ENCODE measurements at regions not wholly inside any gene's neighbourhood (a gene's known extent, or its start where the extent isn't known, plus 50 kb on each side); places are given as distances from the start of the nearest gene placed in this dataset.
"Not testable (repeated sequence)": the region's sequence is repeated elsewhere in the genome, so short reads cannot be mapped to it uniquely, and the experiment has no call there.

DNA sequence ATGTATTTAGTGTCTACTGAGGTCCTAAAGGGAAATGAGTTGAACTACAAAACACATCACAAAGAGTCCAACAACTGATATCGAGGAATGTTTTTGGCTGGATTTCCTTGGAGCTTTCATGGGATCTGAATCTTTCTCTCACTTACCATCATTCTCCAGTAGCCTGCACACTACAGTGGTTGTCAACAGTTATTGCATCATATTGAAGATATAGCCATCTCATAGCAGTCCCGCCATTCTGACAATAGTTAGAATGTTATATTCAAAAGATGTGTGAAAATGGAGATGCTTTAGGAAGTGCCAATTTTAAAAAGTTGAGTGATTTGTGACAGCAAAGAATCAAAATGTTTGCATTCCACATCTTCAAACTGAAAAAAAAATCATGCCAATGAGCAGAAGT lies 186.8 kb downstream of the DSC3 start:
- WGBS (ENCODE audit: insufficient coverage, low coverage, low lambda C conversion rate, missing lambda C conversion rate), result 64% methylated on average over 2 of the region's 2 CpGs
- H3K36me3 ChIP-seq, result no peaks in the 10 kb centered on the region
- ATAC-seq, result no peak
- no peaks in the 10 kb centered on the region for H3K9me3 ChIP-seq
- H3K4me1 ChIP-seq, result no peaks in the 10 kb centered on the region
- no peak overlapping the region for H3K27ac ChIP-seq
- no peak overlapping the region for H3K4me3 ChIP-seq
- no peak for TF ChIP-seq CTCF (IDR thresholded peaks at IDR 0.05)
- no peak for TF ChIP-seq POLR2A (IDR thresholded peaks at IDR 0.05)
- DNase-seq, result no peak
- H3K27me3 ChIP-seq, result no peaks in the 10 kb centered on the region
- intact Hi-C loops (cut with DNase I), result no loop called here

DNA sequence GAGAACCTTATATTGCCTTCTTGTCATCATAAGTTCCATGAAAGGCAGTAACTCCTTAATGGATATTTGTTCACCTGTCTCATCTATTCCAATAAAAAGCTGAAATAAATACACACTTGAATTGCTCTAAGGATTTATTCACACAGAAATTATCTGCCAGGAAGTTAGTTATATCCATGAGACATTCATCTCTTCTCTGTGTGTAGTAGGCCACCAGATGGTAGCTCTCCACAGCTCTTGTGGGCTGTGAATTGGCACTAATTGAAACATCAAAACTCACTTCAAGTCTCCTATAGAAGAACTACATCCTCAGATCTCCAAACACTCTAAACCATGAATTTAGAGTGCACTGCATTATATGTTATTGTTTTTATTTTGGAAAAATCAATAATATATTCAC lies 189.6 kb downstream of the DSC3 start:
- no peaks in the 10 kb centered on the region for H3K36me3 ChIP-seq
- ATAC-seq (no peak), DNase-seq (no peak)
- no peak overlapping the region for H3K27ac ChIP-seq
- no peak overlapping the region for H3K4me3 ChIP-seq
- no peaks in the 10 kb centered on the region for H3K27me3 ChIP-seq
- H3K4me1 ChIP-seq, result no peaks in the 10 kb centered on the region
- no peaks in the 10 kb centered on the region for H3K9me3 ChIP-seq
- TF ChIP-seq POLR2A (IDR thresholded peaks at IDR 0.05), result no peak
- TF ChIP-seq CTCF (IDR thresholded peaks at IDR 0.05), result no peak
- intact Hi-C loops (cut with DNase I), result no loop called here

- TF ChIP-seq POLR2A (IDR thresholded peaks at IDR 0.05) (no peak), CTCF (IDR thresholded peaks at IDR 0.05) (no peak)
- 38% methylated on average over 2 of the region's 2 CpGs for WGBS (ENCODE audit: insufficient coverage, low coverage, low lambda C conversion rate, missing lambda C conversion rate)
Observed at GRCh38 chr18:30852541-30852940, 190.0 kb downstream of the DSC3 start.

GRCh38 chr18:30839056-30839561 lies 203.4 kb downstream of the DSC3 start:
- ATAC-seq; H3K27ac ChIP-seq; H3K36me3 ChIP-seq; H3K27me3 ChIP-seq; H3K4me3 ChIP-seq; H3K4me1 ChIP-seq; intact Hi-C loops (cut with DNase I); H3K9me3 ChIP-seq: not testable (repeated sequence)
- DNase-seq, result peak in 1 of 3 donors; percentile 40
- WGBS (ENCODE audit: insufficient coverage, low coverage, low lambda C conversion rate, missing lambda C conversion rate), result no CpG with 5 or more reads among the region's 25 CpGs

More at GRCh38 chr18:30852541-30852940, 190.0 kb downstream of the DSC3 start:
- ATAC-seq (no peak), DNase-seq (no peak)
- Histone ChIP-seq H3K9me3 (no peaks in the 10 kb centered on the region), H3K27me3 (no peaks in the 10 kb centered on the region), H3K4me3 (no peak overlapping the region), H3K4me1 (no peaks in the 10 kb centered on the region), H3K27ac (no peak overlapping the region), H3K36me3 (no peaks in the 10 kb centered on the region)
- intact Hi-C loops (cut with DNase I), result no loop called here

DNA sequence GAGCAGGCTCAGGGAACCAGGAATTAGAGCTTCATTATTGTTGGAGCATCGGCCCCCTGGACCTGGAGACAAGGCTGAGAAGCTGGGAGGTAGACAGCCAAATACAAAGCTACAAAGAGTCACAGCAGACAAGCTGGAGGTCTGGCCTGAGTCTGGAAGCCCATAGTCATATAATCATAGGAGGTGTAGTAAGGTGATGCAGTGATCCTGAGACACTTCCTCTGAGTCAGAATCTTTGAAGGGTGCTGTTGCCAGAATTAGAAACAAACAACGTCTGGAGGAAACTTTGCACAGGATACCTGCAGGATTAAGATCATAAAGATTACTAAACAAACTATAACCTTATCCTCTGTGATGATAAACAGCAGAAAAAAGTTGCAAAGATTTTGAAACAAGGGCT lies 213.8 kb downstream of the DSC3 start:
- Histone ChIP-seq H3K27me3 (no peaks in the 10 kb centered on the region), H3K9me3 (no peaks in the 10 kb centered on the region), H3K27ac (no peak overlapping the region), H3K36me3 (no peaks in the 10 kb centered on the region), H3K4me1 (no peaks in the 10 kb centered on the region), H3K4me3 (no peak overlapping the region)
- TF ChIP-seq CTCF (IDR thresholded peaks at IDR 0.05) (no peak), POLR2A (IDR thresholded peaks at IDR 0.05) (no peak)
- ATAC-seq, result no peak
- no peak for DNase-seq
- intact Hi-C loops (cut with DNase I), result no loop called here
- WGBS (ENCODE audit: insufficient coverage, low coverage, low lambda C conversion rate, missing lambda C conversion rate), result 25% methylated on average over 2 of the region's 2 CpGs
